HG02973 (cell line): ENCODE measurements at regions not wholly inside any gene's neighbourhood (a gene's known extent, or its start where the extent isn't known, plus 50 kb on each side); places are given as distances from the start of the nearest gene placed in this dataset.
"Not testable (repeated sequence)": the region's sequence is repeated elsewhere in the genome, so short reads cannot be mapped to it uniquely, and the experiment has no call there.

Experiments used
- ATAC-seq: cut with Tn5 transposase; IDR thresholded peaks from one replicate; pipeline ENCODE4 v1.9.1; 2021; ENCODE audit warnings: moderate library complexity; ENCODE audit not compliant: unreplicated experiment

GRCh38 chr2:18266699-18267098 is 293.8 kb downstream of the RDH14 start:
- not testable (repeated sequence) for ATAC-seq

DNA sequence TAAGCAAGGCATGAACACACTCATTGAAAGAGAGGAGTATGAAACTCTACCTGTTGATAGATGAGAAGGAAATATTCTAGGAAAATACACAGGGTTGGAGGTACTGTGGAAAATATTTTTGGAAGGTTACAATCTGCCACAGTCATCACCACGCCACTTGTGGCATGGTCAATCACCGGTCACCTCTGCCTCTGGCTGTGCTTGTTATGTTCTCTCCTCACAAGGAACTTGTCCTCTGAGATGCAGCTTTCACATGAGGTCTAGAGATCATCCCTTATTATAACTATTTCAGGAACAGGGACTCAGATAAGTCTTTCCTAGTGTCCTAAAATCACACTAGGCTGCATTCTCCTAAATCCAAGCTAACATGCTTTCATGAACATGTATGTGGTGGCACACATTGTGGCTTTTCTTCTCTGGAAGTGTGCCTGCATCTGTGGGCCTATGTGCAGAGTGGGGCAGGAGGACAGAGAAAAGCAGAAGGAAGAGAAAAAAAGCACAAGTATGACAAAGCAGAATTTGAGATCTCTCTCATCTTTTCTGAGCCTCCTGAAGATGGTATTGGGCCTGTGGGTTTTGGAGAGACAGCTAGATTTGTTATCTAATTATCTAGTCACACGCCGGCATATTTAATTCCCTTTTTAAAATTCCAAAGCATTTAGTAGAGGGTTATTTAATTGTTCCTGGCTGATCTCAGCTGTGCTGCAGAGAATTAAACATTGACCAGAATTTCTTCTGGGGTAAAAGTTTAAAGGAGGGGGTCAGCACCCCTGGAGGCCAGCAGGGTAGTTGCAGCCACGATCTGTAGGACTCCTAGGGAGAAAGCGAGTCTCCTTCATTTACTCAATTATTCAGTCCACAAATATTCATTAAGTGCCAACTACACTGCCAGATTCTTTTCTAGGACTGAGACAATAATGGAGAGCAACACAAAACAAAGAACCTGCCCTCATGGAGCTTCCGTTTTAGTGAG is 294.6 kb downstream of the RDH14 start:
- no peak for ATAC-seq

GRCh38 chr2:18262601-18263000 is 297.9 kb downstream of the RDH14 start:
- ATAC-seq, result no peak

GRCh38 chr2:18253686-18254197 is 306.7 kb downstream of the RDH14 start:
- ATAC-seq, result no peak

GRCh38 chr2:18251486-18251885 is 309.0 kb downstream of the RDH14 start:
- no peak for ATAC-seq

- no peak for ATAC-seq
These were observed 313.0 kb downstream of the RDH14 start for GRCh38 chr2:18247282-18248110.

- no peak for ATAC-seq
These were observed 315.1 kb downstream of the RDH14 start for GRCh38 chr2:18245375-18245774.

- no peak for ATAC-seq
These were observed 315.6 kb downstream of the RDH14 start for GRCh38 chr2:18244845-18245244.

- no peak for ATAC-seq
These were observed 316.6 kb downstream of the RDH14 start for GRCh38 chr2:18243816-18244215.

GRCh38 chr2:18242716-18243115 is 317.7 kb downstream of the RDH14 start:
- ATAC-seq, result no peak

- no peak for ATAC-seq
These were observed 322.2 kb downstream of the RDH14 start for GRCh38 chr2:18238209-18238608.

DNA sequence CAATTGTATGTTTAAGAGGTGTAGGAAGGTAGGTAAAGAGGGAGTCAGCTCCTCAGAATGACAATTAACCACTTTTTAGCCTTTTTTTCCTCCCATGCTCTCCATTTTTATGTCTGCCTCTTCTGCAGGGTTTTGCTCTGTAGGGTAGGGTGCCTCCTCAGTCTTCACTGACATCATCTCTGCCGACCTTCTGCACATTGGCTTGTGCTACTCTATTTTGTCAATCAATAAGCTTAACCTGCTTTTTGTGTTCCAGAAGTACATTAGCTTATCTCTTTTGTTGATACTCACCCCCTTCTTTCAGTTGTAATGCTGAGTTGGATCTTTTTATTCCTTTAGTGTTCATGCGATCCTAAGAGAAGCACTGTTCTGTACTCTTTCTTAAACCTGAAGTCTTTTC is 323.2 kb downstream of the RDH14 start:
- ATAC-seq, result no peak

GRCh38 chr2:18232731-18233438 is 327.6 kb downstream of the RDH14 start:
- no peak for ATAC-seq

DNA sequence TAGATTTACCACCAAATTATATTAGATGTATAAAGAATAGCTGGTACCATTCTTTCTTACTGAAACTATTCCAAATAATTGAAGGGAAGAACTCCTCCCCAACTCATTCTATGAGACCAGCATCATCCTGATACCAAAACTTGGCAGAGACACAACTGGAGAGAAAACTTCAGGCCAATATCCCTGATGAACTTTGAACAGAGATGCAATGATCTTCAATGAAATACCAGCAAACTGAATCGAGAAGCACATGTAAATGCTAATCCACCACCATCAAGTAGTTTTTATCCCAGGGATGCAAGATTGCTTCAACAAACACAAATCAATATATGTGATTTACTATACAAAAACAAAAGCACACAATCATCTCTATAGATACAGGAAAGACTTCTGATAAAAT is 329.8 kb downstream of the RDH14 start:
- no peak for ATAC-seq

GRCh38 chr2:18219676-18220075 is 340.8 kb downstream of the RDH14 start:
- ATAC-seq, result no peak

DNA sequence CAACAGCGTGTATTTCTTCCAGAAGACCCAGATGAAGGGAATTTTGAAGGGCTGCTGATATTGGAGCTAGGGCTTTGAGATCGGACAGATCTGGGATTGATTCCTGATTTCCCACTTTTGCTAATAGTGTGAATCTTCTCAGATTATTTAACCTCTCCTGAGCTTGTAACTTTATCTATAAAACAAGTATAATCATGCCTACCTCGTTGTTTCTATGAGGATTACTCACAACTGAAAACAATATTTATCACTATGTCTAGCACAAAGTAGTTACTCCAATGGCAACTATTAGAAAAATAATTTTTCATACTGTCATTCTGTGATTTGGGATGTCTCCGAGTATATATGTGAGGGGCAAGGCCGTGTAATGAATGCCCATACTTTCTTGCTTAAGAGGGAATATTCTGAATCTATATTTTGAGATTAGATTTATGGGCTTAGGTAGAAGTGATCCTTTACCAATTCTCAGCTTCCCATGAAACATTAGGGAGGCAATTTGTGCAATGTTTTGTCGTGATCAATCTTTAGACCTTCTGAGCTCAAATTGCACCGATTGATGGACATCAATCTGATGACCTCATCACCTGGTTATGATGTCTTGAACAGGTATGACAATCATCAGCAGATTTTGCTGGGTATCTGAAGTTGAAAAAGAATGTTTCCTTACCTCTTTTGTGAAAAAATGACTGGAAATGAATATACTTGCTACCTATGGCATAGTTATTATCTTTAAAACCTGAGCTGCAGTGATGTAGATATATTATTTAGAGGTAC is 339.9 kb downstream of the KCNS3 start:
- ATAC-seq, result no peak

DNA sequence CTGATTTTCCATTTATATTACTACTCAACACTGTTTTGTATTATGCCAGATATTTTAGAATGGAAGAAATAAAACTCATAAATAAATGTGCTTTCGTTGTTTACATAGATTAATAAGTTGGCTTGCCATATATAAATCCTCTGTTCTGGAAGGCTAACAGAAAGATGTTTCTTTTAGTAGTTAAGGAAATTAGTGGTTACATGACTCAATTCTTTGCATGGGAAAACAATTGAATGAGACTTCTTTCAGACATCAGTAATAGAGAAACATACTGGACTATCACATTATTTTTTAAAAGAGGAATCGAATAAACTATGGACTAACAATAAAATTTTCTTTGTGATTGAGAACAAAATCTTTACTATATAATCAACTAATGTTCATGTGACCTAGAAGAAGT is 336.5 kb downstream of the KCNS3 start:
- no peak for ATAC-seq

- ATAC-seq, result no peak
These were observed 335.5 kb downstream of the KCNS3 start for GRCh38 chr2:18213986-18214385.

DNA sequence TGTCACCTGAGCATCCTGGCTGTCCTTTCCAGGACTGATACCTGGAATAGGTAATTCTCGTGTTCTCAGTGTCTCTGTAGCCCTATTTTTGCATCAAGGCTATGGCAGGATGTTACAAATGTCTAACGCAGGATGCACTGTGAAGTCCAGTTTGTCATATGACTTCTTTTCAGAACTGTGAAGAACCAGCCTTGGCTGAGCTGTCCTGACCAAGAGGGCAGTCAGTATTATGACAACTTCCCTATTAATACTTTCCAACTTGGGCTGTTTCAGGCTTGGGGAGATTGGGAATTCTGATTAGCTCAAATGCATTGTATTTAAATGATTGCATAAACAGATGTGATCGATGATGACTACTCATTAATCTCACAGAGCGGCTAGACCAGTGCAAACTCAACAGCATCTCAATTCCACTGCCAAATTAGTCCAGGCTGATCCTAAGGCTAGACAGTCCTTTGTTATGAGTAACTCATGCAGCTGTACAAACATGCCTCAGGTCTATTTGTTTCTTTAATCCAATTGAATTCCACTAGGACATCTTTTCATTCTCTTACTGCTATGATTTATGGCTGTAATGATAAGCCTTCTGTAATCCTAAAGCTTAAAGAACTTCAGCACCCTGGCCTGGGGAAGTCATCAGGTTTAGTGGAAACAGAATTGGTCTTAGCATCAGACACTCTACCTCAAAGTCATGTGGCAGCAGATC is 331.6 kb downstream of the KCNS3 start:
- ATAC-seq, result no peak

DNA sequence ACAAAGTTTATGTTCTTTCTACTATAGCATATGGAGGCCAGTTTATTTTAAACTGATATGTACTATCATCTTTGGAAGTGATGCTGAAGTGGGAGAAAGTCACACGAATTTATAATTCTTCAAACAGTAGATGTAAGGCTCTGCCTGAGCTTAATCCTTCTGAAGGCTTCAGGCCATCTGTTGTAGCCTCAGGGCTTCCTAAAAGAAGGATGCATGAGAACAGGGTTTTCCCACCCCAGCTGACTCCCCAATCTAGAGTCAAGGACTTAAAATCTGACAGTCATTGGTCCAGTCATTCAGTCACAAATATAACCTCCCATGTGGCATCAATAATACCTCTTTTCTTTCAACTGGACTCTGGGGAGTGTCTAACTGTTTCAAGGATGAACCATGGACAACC is 330.5 kb downstream of the KCNS3 start:
- ATAC-seq, result no peak
